SK-N-SH treated with all-trans-retinoic acid at 6 μM for 48 hours (cell line): ENCODE measurements at regions not wholly inside any gene's neighbourhood (a gene's known extent, or its start where the extent isn't known, plus 50 kb on each side); places are given as distances from the start of the nearest gene placed in this dataset.
A peak's percentile ranks its signal among the peaks of the same experiment; 100 is the strongest.

Source experiments
- ATAC-seq: fragments of 200-7000 bp; cut with Tn5 transposase; 3 replicates; pipeline ENCODE4 v1.9.1; 2020; ENCODE audit warnings: mild to moderate bottlenecking, moderate library complexity
- ARNTL ChIP-seq: fragments of 450-650 bp; formaldehyde crosslinking; IDR thresholded peaks from 2 replicates; pipeline ENCODE4 v1.5.0; 2020; ENCODE audit warnings: low read depth, mild to moderate bottlenecking, moderate library complexity, borderline replicate concordance
- BACH2 ChIP-seq: fragments of 250-450 bp; sonication (Bioruptor Pico); IDR thresholded peaks from 2 replicates; pipeline ENCODE4 v1.9.0; 2021; ENCODE audit warnings: mild to moderate bottlenecking, borderline replicate concordance
- ISL1 ChIP-seq: fragments of 250-450 bp; sonication (Bioruptor Pico); IDR thresholded peaks from 2 replicates; pipeline ENCODE4 v2.1.2; 2022; ENCODE audit warnings: mild to moderate bottlenecking, moderate library complexity
- POU6F1 ChIP-seq: fragments of 250-450 bp; sonication (Bioruptor Pico); IDR thresholded peaks from 2 replicates; pipeline ENCODE4 v1.8.0; 2021; ENCODE audit warnings: low read depth, mild to moderate bottlenecking, moderate library complexity, borderline replicate concordance
- PPARA ChIP-seq: fragments of 250-450 bp; sonication (Bioruptor Pico); IDR thresholded peaks from 2 replicates; pipeline ENCODE4 v1.5.0; 2020; ENCODE audit warnings: mild to moderate bottlenecking, borderline replicate concordance
- RARB ChIP-seq: fragments of 250-450 bp; sonication (Bioruptor Pico); IDR thresholded peaks from 2 replicates; pipeline ENCODE4 v1.8.0; 2021; ENCODE audit warnings: mild to moderate bottlenecking, moderate library complexity
- TCF4 ChIP-seq: fragments of 250-450 bp; sonication (Bioruptor Pico); IDR thresholded peaks from 2 replicates; pipeline ENCODE4 v1.8.0; 2021; ENCODE audit warnings: mild to moderate bottlenecking, moderate library complexity, borderline replicate concordance
- TOX ChIP-seq: fragments of 250-450 bp; sonication (Bioruptor Pico); IDR thresholded peaks from 2 replicates; pipeline ENCODE4 v1.8.0; 2021; ENCODE audit warnings: mild to moderate bottlenecking, moderate library complexity, borderline replicate concordance
- TSHZ2 ChIP-seq: fragments of 250-450 bp; sonication (Bioruptor Pico); IDR thresholded peaks from 2 replicates; pipeline ENCODE4 v1.5.0; 2020; ENCODE audit warnings: mild to moderate bottlenecking, moderate library complexity
- ZC3H10 ChIP-seq: fragments of 250-450 bp; sonication (Bioruptor Pico); IDR thresholded peaks from 2 replicates; pipeline ENCODE4 v1.5.1; 2021; ENCODE audit warnings: mild to moderate bottlenecking, moderate library complexity
- ZFP3 ChIP-seq: fragments of 250-450 bp; sonication (Bioruptor Pico); IDR thresholded peaks from 2 replicates; pipeline ENCODE4 v1.5.0; 2020; ENCODE audit warnings: mild to moderate bottlenecking, moderate library complexity
- ZFP30 ChIP-seq: fragments of 450-650 bp; formaldehyde crosslinking; IDR thresholded peaks from 2 replicates; pipeline ENCODE4 v1.5.0; 2022; ENCODE audit warnings: mild to moderate bottlenecking, moderate library complexity
- ZNF8 ChIP-seq: fragments of 450-650 bp; formaldehyde crosslinking; IDR thresholded peaks from 2 replicates; pipeline ENCODE4 v1.5.0; 2020; ENCODE audit warnings: mild to moderate bottlenecking, moderate library complexity
- TF ChIP-seq, protein P1 (sequence below): fragments of 250-450 bp; sonication (Bioruptor Pico); IDR thresholded peaks from 2 replicates; pipeline ENCODE4 v1.5.1; 2021; ENCODE audit warnings: mild to moderate bottlenecking, moderate library complexity
- TF ChIP-seq, protein P2 (sequence below): fragments of 250-450 bp; sonication (Bioruptor Pico); IDR thresholded peaks from 2 replicates; pipeline ENCODE4 v1.8.0; 2020; ENCODE audit warnings: mild to moderate bottlenecking, moderate library complexity, borderline replicate concordance
- TF ChIP-seq, protein P3 (sequence below): fragments of 250-450 bp; sonication (Bioruptor Pico); IDR thresholded peaks from 2 replicates; pipeline ENCODE4 v1.5.1; 2020; ENCODE audit warnings: low read depth, mild to moderate bottlenecking, moderate library complexity

DNA sequence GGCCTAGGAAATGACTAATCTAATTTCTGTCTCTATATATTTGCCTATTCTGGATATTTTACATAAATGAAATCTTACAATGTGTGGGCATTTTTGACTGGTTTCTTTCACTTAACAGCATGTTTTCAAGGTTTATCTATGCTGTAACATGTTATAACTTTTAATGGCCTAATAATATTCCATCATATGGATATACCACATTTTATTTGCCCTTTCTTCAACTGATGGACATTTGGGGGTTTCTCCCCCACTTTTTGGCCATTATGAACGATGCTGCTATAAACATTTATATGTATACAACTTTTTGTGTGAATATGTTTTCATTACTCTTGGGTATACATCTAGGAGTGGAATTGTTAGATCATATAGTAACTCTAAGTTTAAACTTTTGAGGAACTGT, 357.3 kb upstream of the ADAMTS9 start:
- peak; percentile 94 for TF ChIP-seq ZNF8 (CRISPR knock-in tag)
- no peak for TF ChIP-seq ISL1 (CRISPR knock-in tag)
- ATAC-seq = no peak

- ATAC-seq = no peak
- TF ChIP-seq PPARA (CRISPR knock-in tag) (no peak), TCF4 (CRISPR knock-in tag) (no peak), RARB (CRISPR knock-in tag) (no peak), ARNTL (no peak), TOX (CRISPR knock-in tag) (no peak), POU6F1 (CRISPR knock-in tag) (no peak), ZFP30 (CRISPR knock-in tag) (no peak), ZFP3 (CRISPR knock-in tag) (no peak), ZNF8 (CRISPR knock-in tag) (no peak), BACH2 (CRISPR knock-in tag) (no peak), TSHZ2 (no peak), ZC3H10 (CRISPR knock-in tag) (no peak), ISL1 (CRISPR knock-in tag) (no peak)
- TF ChIP-seq, protein P1, sequence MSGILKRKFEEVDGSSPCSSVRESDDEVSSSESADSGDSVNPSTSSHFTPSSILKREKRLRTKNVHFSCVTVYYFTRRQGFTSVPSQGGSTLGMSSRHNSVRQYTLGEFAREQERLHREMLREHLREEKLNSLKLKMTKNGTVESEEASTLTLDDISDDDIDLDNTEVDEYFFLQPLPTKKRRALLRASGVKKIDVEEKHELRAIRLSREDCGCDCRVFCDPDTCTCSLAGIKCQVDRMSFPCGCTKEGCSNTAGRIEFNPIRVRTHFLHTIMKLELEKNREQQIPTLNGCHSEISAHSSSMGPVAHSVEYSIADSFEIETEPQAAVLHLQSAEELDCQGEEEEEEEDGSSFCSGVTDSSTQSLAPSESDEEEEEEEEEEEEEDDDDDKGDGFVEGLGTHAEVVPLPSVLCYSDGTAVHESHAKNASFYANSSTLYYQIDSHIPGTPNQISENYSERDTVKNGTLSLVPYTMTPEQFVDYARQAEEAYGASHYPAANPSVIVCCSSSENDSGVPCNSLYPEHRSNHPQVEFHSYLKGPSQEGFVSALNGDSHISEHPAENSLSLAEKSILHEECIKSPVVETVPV (CRISPR knock-in tag) = no peak
- TF ChIP-seq, protein P2, sequence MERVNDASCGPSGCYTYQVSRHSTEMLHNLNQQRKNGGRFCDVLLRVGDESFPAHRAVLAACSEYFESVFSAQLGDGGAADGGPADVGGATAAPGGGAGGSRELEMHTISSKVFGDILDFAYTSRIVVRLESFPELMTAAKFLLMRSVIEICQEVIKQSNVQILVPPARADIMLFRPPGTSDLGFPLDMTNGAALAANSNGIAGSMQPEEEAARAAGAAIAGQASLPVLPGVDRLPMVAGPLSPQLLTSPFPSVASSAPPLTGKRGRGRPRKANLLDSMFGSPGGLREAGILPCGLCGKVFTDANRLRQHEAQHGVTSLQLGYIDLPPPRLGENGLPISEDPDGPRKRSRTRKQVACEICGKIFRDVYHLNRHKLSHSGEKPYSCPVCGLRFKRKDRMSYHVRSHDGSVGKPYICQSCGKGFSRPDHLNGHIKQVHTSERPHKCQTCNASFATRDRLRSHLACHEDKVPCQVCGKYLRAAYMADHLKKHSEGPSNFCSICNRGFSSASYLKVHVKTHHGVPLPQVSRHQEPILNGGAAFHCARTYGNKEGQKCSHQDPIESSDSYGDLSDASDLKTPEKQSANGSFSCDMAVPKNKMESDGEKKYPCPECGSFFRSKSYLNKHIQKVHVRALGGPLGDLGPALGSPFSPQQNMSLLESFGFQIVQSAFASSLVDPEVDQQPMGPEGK (CRISPR knock-in tag) = no peak
- TF ChIP-seq, protein P3, sequence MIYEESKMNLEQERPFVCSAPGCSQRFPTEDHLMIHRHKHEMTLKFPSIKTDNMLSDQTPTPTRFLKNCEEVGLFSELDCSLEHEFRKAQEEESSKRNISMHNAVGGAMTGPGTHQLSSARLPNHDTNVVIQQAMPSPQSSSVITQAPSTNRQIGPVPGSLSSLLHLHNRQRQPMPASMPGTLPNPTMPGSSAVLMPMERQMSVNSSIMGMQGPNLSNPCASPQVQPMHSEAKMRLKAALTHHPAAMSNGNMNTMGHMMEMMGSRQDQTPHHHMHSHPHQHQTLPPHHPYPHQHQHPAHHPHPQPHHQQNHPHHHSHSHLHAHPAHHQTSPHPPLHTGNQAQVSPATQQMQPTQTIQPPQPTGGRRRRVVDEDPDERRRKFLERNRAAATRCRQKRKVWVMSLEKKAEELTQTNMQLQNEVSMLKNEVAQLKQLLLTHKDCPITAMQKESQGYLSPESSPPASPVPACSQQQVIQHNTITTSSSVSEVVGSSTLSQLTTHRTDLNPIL (CRISPR knock-in tag) = no peak
These were observed 356.6 kb upstream of the ADAMTS9 start for GRCh38 chr3:65044401-65044800.

GRCh38 chr3:65042675-65043074, 354.9 kb upstream of the ADAMTS9 start:
- no peak for ATAC-seq

More at GRCh38 chr3:65042675-65043074, 354.9 kb upstream of the ADAMTS9 start:
- TF ChIP-seq, protein P2 (CRISPR knock-in tag) = no peak
- peak; percentile 78 for TF ChIP-seq ISL1 (CRISPR knock-in tag)
- no peak for TF ChIP-seq ZNF8 (CRISPR knock-in tag)
